OCI-LY7 (cell line): ENCODE measurements at regions not wholly inside any gene's neighbourhood (a gene's known extent, or its start where the extent isn't known, plus 50 kb on each side); places are given as distances from the start of the nearest gene placed in this dataset.

Experiments
- BruUV-seq: library from RNA; stranded (reverse); fragments of 400-500 nt; replicated peaks from 2 replicates; lab custom pipeline; 2021; lab: Mats Ljungman, UMichigan
- CTCF ChIA-PET: fragments of 300-600 bp; sonication (Branson Sonifier 250); formaldehyde crosslinking; loops from one replicate; lab custom pipeline; 2022; ENCODE audit warnings: antibody characterized with exemption; ENCODE audit not compliant: unreplicated experiment; lab: Charles Lee
- POLR2A ChIA-PET: fragments of 300-600 bp; sonication (Branson Sonifier 250); formaldehyde crosslinking; loops from one replicate; lab custom pipeline; 2022; ENCODE audit warnings: antibody characterized with exemption; lab: Charles Lee
- DNase-seq: peaks from one replicate; pipeline ENCODE4 v3.0.0-alpha.2; 2015; ENCODE audit warnings: low spot score
- H2AFZ ChIP-seq: fragments of 200-600 bp; sonication (generic), shearing (Covaris generic); 2 replicates; pipeline ENCODE4 v1.6.1; 2014; ENCODE audit warnings: mild to moderate bottlenecking, antibody characterized with exemption, low read length, moderate library complexity
- H3K27ac ChIP-seq: fragments of 200-600 bp; sonication (generic); 2 replicates; pipeline ENCODE4 v1.5.1; 2014; ENCODE audit warnings: mixed run types, low read depth, mild to moderate bottlenecking, moderate library complexity, low read length, inconsistent platforms; ENCODE audit not compliant: poor library complexity, severe bottlenecking
- H3K36me3 ChIP-seq: fragments of 200-600 bp; sonication (generic); 2 replicates; pipeline ENCODE4 v1.6.1; 2014; ENCODE audit warnings: mild to moderate bottlenecking, antibody characterized with exemption, low read length, moderate library complexity, mixed read lengths; ENCODE audit not compliant: insufficient read depth
- H3K4me1 ChIP-seq: fragments of 200-600 bp; sonication (generic); 2 replicates; pipeline ENCODE4 v1.5.1; 2014; ENCODE audit warnings: mild to moderate bottlenecking, low read length; ENCODE audit not compliant: insufficient read depth, poor library complexity, severe bottlenecking
- H3K4me2 ChIP-seq: fragments of 200-600 bp; sonication (generic); 2 replicates; pipeline ENCODE4 v1.6.1; 2014; ENCODE audit warnings: mild to moderate bottlenecking, low read length
- H3K4me3 ChIP-seq: fragments of 200-600 bp; sonication (generic); 2 replicates; pipeline ENCODE4 v1.5.1; 2014; ENCODE audit warnings: mild to moderate bottlenecking, low read depth, low read length; ENCODE audit not compliant: poor library complexity, severe bottlenecking
- H3K79me2 ChIP-seq: fragments of 200-600 bp; sonication (generic); 2 replicates; pipeline ENCODE4 v1.6.1; 2016; ENCODE audit warnings: low read depth, mild to moderate bottlenecking, low read length, moderate library complexity, mixed read lengths; ENCODE audit not compliant: insufficient read depth
- H3K9me2 ChIP-seq: fragments of 200-600 bp; sonication (generic); 2 replicates; pipeline ENCODE4 v1.6.1; 2016; ENCODE audit warnings: mild to moderate bottlenecking, low read length, mixed read lengths; ENCODE audit not compliant: insufficient read depth
- H3K9me3 ChIP-seq: fragments of 200-600 bp; sonication (generic); 2 replicates; pipeline ENCODE4 v1.6.1; 2014; ENCODE audit warnings: mild to moderate bottlenecking, mixed run types, low read length, mixed read lengths
- H4K20me1 ChIP-seq: fragments of 200-600 bp; sonication (generic); 2 replicates; pipeline ENCODE4 v1.6.1; 2014; ENCODE audit warnings: mild to moderate bottlenecking, antibody characterized with exemption, low read length, moderate library complexity, mixed read lengths; ENCODE audit not compliant: insufficient read depth
- CTCF ChIP-seq: fragments of 200-600 bp; sonication (generic); conservative IDR thresholded peaks from 2 replicates; pipeline ENCODE4 v1.5.1; 2014; ENCODE audit warnings: mild to moderate bottlenecking, antibody characterized with exemption, low read length, moderate library complexity, mixed read lengths
- EZH2phosphoT487 ChIP-seq: fragments of 200-600 bp; sonication (generic); IDR thresholded peaks from 2 replicates; pipeline ENCODE4 v1.6.1; 2018; ENCODE audit warnings: low read depth, borderline replicate concordance, mild to moderate bottlenecking, mixed run types, antibody characterized with exemption, low read length, moderate library complexity, mixed read lengths
- intact Hi-C: fragments of 100-400 bp; cut with micrococcal nuclease; formaldehyde crosslinking; loops from one replicate; pipeline ENCODE4 v1.10.0; 2022; ENCODE audit not compliant: unreplicated experiment

- H3K4me3 ChIP-seq = no peak overlapping the region
- CTCF ChIA-PET = no interaction called here
- no peak for DNase-seq
- no peaks in the 10 kb centered on the region for H3K9me2 ChIP-seq
- H3K27ac ChIP-seq = no peak overlapping the region
- H3K79me2 ChIP-seq = no peaks in the 10 kb centered on the region
- no peaks in the 10 kb centered on the region for H3K9me3 ChIP-seq
- BruUV-seq = no TSS peak
- intact Hi-C loops = no loop called here
- H2AFZ ChIP-seq = no peak overlapping the region
- H3K36me3 ChIP-seq = no peaks in the 10 kb centered on the region
- H3K4me2 ChIP-seq = no peak overlapping the region
- H3K4me1 ChIP-seq = no peaks in the 10 kb centered on the region
- POLR2A ChIA-PET = no interaction called here
- no peak for TF ChIP-seq CTCF
- no peak for TF ChIP-seq EZH2phosphoT487
- no peaks in the 10 kb centered on the region for H4K20me1 ChIP-seq
These were observed 612.6 kb downstream of the ISL1 start for GRCh38 chr5:51995773-51996306.

GRCh38 chr5:51996356-51996861, 613.2 kb downstream of the ISL1 start:
- no peak for DNase-seq
- POLR2A ChIA-PET = no interaction called here
- no peaks in the 10 kb centered on the region for H3K36me3 ChIP-seq
- no peaks in the 10 kb centered on the region for H4K20me1 ChIP-seq
- no peaks in the 10 kb centered on the region for H3K79me2 ChIP-seq
- H3K4me3 ChIP-seq = no peak overlapping the region
- no peak overlapping the region for H3K27ac ChIP-seq
- H3K9me3 ChIP-seq = no peaks in the 10 kb centered on the region
- TF ChIP-seq EZH2phosphoT487 (no peak), CTCF (no peak)
- CTCF ChIA-PET = no interaction called here
- BruUV-seq = no TSS peak
- intact Hi-C loops = no loop called here
- H3K4me1 ChIP-seq = no peaks in the 10 kb centered on the region
- H3K9me2 ChIP-seq = no peaks in the 10 kb centered on the region
- H3K4me2 ChIP-seq = no peak overlapping the region
- H2AFZ ChIP-seq = no peak overlapping the region

GRCh38 chr5:51997500-51997899, 614.3 kb downstream of the ISL1 start:
- Histone ChIP-seq H3K79me2 (no peaks in the 10 kb centered on the region), H3K9me3 (no peaks in the 10 kb centered on the region), H3K4me1 (no peaks in the 10 kb centered on the region), H3K4me3 (no peak overlapping the region), H3K27ac (no peak overlapping the region), H3K9me2 (no peaks in the 10 kb centered on the region), H2AFZ (no peak overlapping the region), H4K20me1 (no peaks in the 10 kb centered on the region), H3K4me2 (no peak overlapping the region), H3K36me3 (no peaks in the 10 kb centered on the region)
- TF ChIP-seq EZH2phosphoT487 = no peak
- no peak for TF ChIP-seq CTCF
- BruUV-seq = no TSS peak
- ChIA-PET CTCF (no interaction called here), POLR2A (interaction anchor here (0.5 kb wide), 1 partner anchor 571 kb away, joined by 3 read pairs; no protein-coding TSS in a partner anchor)
- DNase-seq = no peak
- intact Hi-C loops = no loop called here
